HUES6 (cell line): ENCODE measurements at regions not wholly inside any gene's neighbourhood (a gene's known extent, or its start where the extent isn't known, plus 50 kb on each side); places are given as distances from the start of the nearest gene placed in this dataset.

ENCODE experiments used
- H3K27ac ChIP-seq: 2 replicates; pipeline ENCODE4 v1.7.0; 2013; ENCODE audit warnings: low read depth, mild to moderate bottlenecking, low read length, inconsistent platforms
- H3K27me3 ChIP-seq: 2 replicates; pipeline ENCODE4 v1.6.1; 2013; ENCODE audit warnings: low read length; ENCODE audit not compliant: control insufficient read depth, insufficient read depth
- H3K36me3 ChIP-seq: 2 replicates; pipeline ENCODE4 v1.6.1; 2013; ENCODE audit warnings: low read length; ENCODE audit not compliant: control insufficient read depth, insufficient read depth
- H3K4me1 ChIP-seq: 2 replicates; pipeline ENCODE4 v1.6.1; 2013; ENCODE audit warnings: low read length; ENCODE audit not compliant: control insufficient read depth, insufficient read depth
- H3K4me3 ChIP-seq: 2 replicates; pipeline ENCODE4 v1.5.1; 2013; ENCODE audit warnings: low read depth, low read length
- H3K9ac ChIP-seq: one replicate; pipeline ENCODE4 v1.6.1; 2013; ENCODE audit warnings: mild to moderate bottlenecking, low read length
- H3K9me3 ChIP-seq: 2 replicates; pipeline ENCODE4 v1.6.1; 2013; ENCODE audit warnings: low read depth, low read length; ENCODE audit not compliant: control insufficient read depth, insufficient read depth

DNA sequence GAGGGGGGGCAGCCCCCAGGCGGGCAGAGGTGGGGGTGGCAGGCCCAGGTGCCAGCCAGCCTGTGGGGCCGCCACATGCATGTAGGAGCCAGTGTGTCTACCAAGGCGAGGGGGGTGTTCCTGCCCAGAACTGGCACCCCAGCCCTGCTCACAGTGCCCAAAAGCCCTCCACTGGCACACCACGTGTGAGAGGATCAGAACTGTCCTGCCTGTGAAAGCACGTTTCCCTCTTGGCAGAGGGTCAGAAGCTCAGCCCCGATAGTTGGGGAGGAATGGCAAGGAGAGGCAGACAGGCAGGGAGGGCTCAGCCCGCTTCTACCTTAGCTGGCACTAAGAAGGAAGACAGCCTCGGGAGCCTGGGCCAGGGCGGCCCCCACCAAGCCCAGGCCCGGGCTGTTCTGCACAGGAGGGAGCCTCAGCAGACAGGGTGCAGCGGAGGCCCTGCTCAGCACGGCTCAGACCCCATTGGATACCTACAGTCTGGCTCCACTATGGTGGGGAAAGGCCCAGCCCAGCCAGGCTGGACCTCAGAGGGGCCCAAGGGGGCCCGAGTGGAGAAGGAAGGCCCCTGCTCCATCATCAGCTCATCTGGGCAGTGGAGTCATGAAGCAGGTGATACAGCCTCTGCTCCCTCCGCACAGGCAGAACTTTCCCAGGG, 84.8 kb upstream of the LINGO1 start:
- Histone ChIP-seq H3K9me3 (no peaks in the 10 kb centered on the region), H3K4me3 (no peak overlapping the region), H3K4me1 (peaks cover 9% of the 10 kb centered on the region), H3K27ac (no peak overlapping the region), H3K27me3 (no peaks in the 10 kb centered on the region; the same call in 1 of the 2 replicates), H3K9ac (no peak overlapping the region), H3K36me3 (no peaks in the 10 kb centered on the region)

- Histone ChIP-seq H3K9ac (no peak overlapping the region), H3K36me3 (no peaks in the 10 kb centered on the region), H3K27ac (no peak overlapping the region), H3K4me1 (peaks cover 11% of the 10 kb centered on the region), H3K9me3 (no peaks in the 10 kb centered on the region), H3K4me3 (no peak overlapping the region), H3K27me3 (no peaks in the 10 kb centered on the region; the same call in 1 of the 2 replicates)
Observed at GRCh38 chr15:77716632-77717332, 84.1 kb upstream of the LINGO1 start.

DNA sequence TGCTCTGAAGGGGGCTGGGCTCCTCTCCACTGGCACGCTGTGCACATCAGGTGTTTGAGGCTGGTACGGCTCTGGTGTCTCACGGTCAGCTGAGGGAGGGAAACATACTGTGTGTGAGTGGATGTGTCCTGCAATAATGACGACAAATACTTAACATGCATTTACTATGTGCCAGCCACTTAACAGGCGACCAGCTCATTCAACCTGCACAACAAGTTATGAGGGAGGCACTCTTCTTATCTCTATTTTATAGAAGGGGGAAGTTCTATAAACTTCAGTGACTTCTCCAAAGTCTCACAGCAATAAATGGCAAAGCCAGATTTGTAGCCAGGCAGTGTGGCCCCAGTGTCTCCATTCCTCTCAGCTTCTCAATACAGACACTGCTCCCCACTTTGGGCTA, 83.1 kb upstream of the LINGO1 start:
- Histone ChIP-seq H3K27ac (no peak overlapping the region), H3K36me3 (no peaks in the 10 kb centered on the region), H3K9me3 (no peaks in the 10 kb centered on the region), H3K9ac (no peak overlapping the region), H3K27me3 (no peaks in the 10 kb centered on the region; the same call in 1 of the 2 replicates), H3K4me3 (no peak overlapping the region), H3K4me1 (peaks cover 11% of the 10 kb centered on the region)

- Histone ChIP-seq H3K27ac (no peak overlapping the region), H3K36me3 (no peaks in the 10 kb centered on the region), H3K9me3 (no peaks in the 10 kb centered on the region), H3K4me3 (no peak overlapping the region), H3K9ac (no peak overlapping the region), H3K27me3 (no peaks in the 10 kb centered on the region; the same call in 1 of the 2 replicates), H3K4me1 (peaks cover 11% of the 10 kb centered on the region)
Observed at GRCh38 chr15:77715051-77715450, 82.3 kb upstream of the LINGO1 start.

- peaks cover 11% of the 10 kb centered on the region for H3K4me1 ChIP-seq
- H3K9ac ChIP-seq = no peak overlapping the region
- H3K9me3 ChIP-seq = no peaks in the 10 kb centered on the region
- H3K4me3 ChIP-seq = no peak overlapping the region
- no peaks in the 10 kb centered on the region for H3K36me3 ChIP-seq
- H3K27me3 ChIP-seq = no peaks in the 10 kb centered on the region; the same call in 1 of the 2 replicates
- H3K27ac ChIP-seq = no peak overlapping the region
Observed at GRCh38 chr15:77714555-77714954, 81.8 kb upstream of the LINGO1 start.

DNA sequence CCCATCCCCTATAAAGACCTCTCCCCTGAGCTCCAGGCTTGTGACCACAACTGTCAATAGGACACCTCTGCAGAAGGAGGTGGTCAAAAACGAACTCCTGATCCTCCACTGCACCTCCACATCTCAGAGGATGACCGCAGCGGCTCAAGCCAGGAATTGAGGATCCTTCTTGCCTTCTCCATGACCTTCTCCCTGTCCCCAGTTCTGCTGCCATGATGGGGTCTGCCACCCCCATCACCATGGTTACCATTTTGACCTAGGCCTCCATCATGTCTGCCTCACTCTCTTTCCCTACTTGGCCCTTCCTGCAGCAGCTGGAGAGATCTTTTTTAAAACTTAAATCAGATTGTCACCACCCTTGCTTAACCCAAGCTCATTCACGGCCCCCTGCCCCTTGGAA, 81.3 kb upstream of the LINGO1 start:
- Histone ChIP-seq H3K9me3 (no peaks in the 10 kb centered on the region), H3K9ac (no peak overlapping the region), H3K36me3 (no peaks in the 10 kb centered on the region), H3K27me3 (no peaks in the 10 kb centered on the region; the same call in 1 of the 2 replicates), H3K27ac (no peak overlapping the region), H3K4me3 (no peak overlapping the region), H3K4me1 (peaks cover 11% of the 10 kb centered on the region)

DNA sequence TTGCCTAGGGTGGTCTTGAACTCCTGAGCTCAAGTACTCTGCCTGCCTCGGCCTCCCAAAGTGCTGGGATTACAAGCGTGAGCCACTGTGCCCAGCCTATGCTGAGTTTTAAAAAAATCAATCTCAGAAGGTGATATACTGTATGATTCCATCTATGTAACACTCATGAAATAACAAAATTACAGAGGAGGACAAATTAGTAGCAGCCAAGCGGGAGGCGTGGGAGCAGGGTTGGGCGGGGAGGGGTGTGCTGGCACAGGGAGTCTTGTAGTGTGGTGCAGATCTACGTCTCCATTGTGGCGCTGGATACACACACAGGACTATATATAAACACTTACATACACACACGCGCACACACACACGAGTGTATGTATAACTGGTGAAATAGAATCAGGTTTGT, 80.6 kb upstream of the LINGO1 start:
- Histone ChIP-seq H3K4me3 (no peak overlapping the region), H3K4me1 (peaks cover 11% of the 10 kb centered on the region), H3K9ac (no peak overlapping the region), H3K27me3 (no peaks in the 10 kb centered on the region; the same call in 1 of the 2 replicates), H3K36me3 (no peaks in the 10 kb centered on the region), H3K27ac (no peak overlapping the region), H3K9me3 (no peaks in the 10 kb centered on the region)

- Histone ChIP-seq H3K9me3 (no peaks in the 10 kb centered on the region), H3K4me3 (no peak overlapping the region), H3K36me3 (no peaks in the 10 kb centered on the region), H3K27ac (no peak overlapping the region), H3K9ac (no peak overlapping the region), H3K4me1 (peaks cover 11% of the 10 kb centered on the region), H3K27me3 (no peaks in the 10 kb centered on the region; the same call in 1 of the 2 replicates)
Observed at GRCh38 chr15:77712438-77712837, 79.7 kb upstream of the LINGO1 start.

GRCh38 chr15:77710637-77711036, 77.9 kb upstream of the LINGO1 start:
- H3K9me3 ChIP-seq = no peaks in the 10 kb centered on the region
- peaks cover 4% of the 10 kb centered on the region; the same call in 1 of the 2 replicates for H3K27me3 ChIP-seq
- peaks cover 11% of the 10 kb centered on the region for H3K4me1 ChIP-seq
- H3K4me3 ChIP-seq = no peak overlapping the region
- H3K9ac ChIP-seq = no peak overlapping the region
- no peaks in the 10 kb centered on the region for H3K36me3 ChIP-seq
- no peak overlapping the region for H3K27ac ChIP-seq

DNA sequence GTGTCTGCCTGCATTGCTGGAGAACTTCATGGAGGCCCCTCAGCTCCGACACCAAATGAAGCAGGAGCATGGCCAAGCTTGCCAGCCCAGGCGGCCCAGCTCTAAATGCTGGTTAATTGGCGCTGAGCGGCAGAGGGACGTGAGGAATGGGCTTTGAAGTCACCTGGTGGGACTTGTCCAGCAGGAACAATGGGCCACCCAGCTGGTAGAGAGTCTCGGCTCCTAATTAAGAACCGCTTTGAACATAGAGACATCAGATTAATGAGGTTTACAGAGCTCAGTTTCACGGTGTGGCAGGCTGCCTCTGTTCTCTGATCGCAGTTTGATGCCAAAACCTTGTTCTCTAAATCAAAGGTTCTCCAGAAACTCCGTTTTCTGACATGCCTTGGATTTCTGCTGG, 77.5 kb upstream of the LINGO1 start:
- no peaks in the 10 kb centered on the region for H3K9me3 ChIP-seq
- H3K36me3 ChIP-seq = no peaks in the 10 kb centered on the region
- peaks cover 4% of the 10 kb centered on the region; the same call in 1 of the 2 replicates for H3K27me3 ChIP-seq
- no peak overlapping the region for H3K9ac ChIP-seq
- H3K27ac ChIP-seq = no peak overlapping the region
- H3K4me3 ChIP-seq = no peak overlapping the region
- peaks cover 11% of the 10 kb centered on the region for H3K4me1 ChIP-seq

- no peak overlapping the region for H3K4me3 ChIP-seq
- H3K27ac ChIP-seq = no peak overlapping the region
- peaks cover 4% of the 10 kb centered on the region; the same call in 1 of the 2 replicates for H3K27me3 ChIP-seq
- no peaks in the 10 kb centered on the region for H3K36me3 ChIP-seq
- no peaks in the 10 kb centered on the region for H3K9me3 ChIP-seq
- H3K4me1 ChIP-seq = peaks cover 6% of the 10 kb centered on the region; the same call in 1 of the 2 replicates
- no peak overlapping the region for H3K9ac ChIP-seq
Observed at GRCh38 chr15:77709135-77709886, 76.6 kb upstream of the LINGO1 start.
